NCI-H524 (cell line): ENCODE measurements at regions not wholly inside any gene's neighbourhood (a gene's known extent, or its start where the extent isn't known, plus 50 kb on each side); places are given as distances from the start of the nearest gene placed in this dataset.
"Not testable (repeated sequence)": the region's sequence is repeated elsewhere in the genome, so short reads cannot be mapped to it uniquely, and the experiment has no call there.

ENCODE experiments used
- DNase-seq, 2 experiments: peaks; one replicate each; lab custom pipeline; 2025; lab: John Stamatoyannopoulos, UW

DNA sequence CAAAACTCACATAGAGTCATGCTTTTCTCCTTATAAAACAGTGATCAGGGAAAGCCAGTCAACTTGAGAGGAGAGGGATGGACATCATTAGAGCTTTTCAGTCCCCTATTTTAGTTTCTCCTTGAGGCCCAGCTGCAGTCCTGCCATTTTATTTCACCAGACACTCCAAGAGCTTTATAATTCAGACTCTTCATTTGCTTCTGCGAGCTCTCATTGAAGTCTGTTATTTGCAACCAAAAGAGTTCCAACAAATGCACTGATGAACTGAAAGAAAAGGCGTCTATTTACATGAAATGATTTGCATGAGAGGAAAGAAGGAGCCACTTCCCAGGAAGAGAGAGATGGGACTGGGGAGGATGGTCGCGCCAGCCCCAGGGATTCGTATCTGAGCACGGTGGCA is 86.8 kb downstream of the NDUFA12 start:
- DNase-seq: no peak

- DNase-seq: no peak
Measured at GRCh38 chr12:94909663-94910062, 93.8 kb downstream of the NDUFA12 start.

DNA sequence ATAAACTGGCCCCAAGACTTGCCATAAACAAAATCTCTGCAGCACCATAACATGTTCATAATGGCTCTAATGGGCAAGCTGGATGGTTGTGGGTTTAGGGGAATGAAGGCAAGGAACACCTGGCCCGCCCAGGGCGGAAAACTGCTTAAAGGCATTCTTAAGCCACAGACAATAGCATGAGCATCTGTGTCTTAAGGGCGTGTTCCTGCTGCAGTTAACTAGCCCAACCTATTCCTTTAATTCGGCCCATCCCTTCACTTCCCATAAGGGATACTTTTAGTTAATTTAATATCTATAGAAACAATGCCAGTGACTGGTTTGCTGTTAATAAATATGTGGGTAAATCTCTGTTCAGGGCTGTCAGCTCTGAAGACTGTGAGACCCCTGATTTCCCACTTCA is 97.7 kb downstream of the NDUFA12 start:
- not testable (repeated sequence) for DNase-seq

DNA sequence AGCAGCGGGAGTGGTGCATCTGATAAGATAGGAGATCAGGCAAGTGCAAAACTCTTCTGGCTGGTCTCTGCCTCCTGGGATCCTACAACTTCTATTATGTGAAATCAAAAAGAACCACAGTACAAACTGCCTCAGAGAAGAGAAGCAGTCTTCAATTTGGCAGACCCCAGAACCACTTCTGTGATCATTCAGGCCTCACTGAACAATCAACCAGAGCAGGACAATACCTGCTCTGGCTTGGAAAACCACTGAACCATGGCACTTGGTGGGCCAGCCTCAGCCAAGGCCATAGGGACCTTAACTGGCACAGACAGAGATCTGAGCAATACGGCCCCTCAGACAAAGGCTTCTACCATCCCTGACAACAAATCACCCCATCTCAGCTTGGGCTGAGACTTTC is 103.0 kb downstream of the NDUFA12 start:
- no peak for DNase-seq

DNA sequence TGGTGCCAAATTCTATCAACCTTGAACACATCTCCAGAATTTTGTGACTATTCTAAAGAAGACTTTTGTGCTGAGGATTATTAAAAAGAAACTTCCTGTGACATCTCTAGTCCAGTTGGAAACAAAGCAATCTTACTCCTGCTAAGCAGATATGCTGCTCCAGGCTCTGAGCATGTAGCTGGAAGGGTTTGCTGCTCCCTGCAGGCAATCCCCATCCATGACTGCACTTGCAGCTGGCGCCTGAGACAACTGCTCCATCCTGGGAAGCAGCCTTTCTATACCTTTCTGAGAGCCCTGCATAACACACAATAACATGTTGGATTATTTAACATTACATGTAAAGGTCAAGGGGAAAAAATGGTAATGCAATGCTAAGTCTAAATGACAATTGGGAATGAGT is 105.1 kb downstream of the NDUFA12 start:
- DNase-seq: no peak

- DNase-seq: no peak
Measured at GRCh38 chr12:94892544-94893267, 110.8 kb downstream of the NDUFA12 start.

DNA sequence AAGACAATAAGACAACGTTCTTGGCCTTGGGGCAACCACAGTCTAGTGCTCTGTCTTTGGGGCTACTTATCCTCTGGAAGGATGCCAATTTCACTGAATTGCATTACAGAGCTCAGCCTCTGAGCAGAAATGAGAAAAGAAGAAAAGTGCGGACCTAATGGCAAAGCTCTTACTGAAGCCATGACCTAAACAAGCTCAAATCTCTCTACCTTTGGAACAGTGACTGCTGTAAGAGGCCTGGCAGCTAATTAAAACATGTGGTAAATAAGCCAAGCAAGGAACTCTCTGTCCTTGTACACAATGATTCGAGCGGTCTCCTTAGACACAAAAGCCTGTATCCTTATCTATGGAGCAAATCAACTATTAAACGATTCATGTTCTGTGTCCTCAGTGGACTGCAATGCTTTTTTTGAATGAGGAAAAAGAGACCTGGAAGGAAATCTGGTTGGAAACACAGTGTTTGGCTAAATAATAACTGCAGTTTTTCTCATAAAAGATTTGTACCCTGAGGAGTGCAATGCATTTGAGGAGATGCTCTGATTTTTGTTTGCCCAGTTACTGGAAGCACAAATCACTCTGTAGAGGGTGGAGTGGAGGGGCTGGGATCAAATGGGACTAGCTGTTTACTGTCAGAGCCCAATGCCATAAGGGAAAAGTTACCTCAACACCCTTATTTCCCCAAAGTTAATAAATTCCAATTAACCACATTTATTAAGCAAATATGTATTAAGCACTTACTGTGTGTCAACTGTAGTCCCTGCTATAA is 113.9 kb downstream of the NDUFA12 start:
- no peak for DNase-seq

DNA sequence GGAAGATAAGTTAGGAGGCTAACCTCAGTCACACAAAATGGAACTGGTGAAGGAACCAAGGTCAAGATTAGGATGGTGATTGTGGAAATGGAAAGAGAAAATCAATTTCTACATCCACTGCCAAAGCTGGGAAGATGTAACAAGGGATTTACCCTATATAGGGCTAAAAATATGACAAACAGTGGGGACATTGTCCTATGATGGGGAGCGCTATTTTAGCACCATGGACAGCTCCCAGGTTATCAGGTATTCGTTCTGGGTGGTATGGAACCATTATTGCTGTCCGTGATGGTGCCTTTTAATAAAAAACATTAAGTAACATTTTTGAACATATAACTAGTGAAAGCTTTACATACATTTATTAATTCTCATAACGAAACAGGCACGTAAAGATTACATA is 124.0 kb downstream of the NDUFA12 start:
- no peak for DNase-seq

DNA sequence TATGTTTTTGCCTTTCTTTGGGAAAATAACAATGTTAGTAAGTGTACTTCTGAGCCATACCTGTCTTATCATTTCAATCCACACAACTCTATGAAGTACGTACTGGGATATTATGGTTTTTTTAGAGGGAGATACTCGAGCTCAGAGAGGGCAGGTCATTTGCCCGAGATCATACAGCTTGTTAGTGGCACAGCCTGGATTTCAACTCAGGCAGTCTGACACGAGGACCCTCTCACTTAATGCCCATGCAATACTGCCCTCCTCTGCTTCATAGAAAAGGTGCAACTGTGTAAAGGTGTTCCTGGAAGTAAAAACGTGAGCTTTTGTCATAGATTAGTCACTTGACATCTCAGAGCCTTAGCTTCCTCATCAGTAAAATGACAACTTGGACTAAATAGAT is 128.0 kb downstream of the NDUFA12 start:
- DNase-seq: peak; percentile 27 to 69

DNA sequence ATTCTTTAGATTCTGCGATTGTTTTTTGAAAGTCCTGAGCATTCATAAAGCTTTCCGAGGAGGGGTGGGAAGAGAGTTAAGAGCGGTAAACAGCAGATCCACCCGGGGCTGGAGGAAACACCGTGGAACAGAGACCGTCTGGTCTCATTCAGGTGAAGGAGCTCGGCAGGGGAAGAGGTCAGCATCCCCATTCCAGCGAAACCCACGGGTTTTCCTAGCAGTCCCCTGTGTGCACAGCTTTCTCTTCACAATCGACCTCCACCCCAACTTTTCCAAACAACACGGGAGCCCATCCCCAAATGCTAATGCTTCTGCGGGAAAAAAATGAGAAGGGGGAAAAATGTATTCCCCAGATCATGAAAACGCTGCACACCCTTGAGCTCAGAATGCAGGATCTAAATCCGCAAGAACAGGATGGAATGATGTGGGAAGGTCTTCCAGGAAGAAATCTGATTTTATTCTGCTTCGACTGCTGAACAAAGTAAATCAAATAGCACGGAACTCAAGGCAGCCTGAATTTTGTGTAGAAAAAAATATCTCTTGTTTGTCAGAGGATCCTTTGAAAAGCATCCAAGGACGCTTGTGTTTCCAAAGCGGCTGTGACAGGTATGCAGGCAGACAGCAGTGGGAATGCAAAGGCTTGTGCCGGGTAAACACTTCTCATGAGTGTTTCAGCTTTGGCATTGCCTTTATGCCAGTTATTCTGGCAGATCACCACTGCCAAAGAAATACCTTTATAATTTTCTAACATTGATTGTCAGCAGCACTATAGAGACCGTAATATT is 128.8 kb downstream of the NDUFA12 start:
- DNase-seq: peak in 1 of 2 experiments; percentile 21

- no peak for DNase-seq
Measured at GRCh38 chr12:94873734-94874517, 129.6 kb downstream of the NDUFA12 start.

DNA sequence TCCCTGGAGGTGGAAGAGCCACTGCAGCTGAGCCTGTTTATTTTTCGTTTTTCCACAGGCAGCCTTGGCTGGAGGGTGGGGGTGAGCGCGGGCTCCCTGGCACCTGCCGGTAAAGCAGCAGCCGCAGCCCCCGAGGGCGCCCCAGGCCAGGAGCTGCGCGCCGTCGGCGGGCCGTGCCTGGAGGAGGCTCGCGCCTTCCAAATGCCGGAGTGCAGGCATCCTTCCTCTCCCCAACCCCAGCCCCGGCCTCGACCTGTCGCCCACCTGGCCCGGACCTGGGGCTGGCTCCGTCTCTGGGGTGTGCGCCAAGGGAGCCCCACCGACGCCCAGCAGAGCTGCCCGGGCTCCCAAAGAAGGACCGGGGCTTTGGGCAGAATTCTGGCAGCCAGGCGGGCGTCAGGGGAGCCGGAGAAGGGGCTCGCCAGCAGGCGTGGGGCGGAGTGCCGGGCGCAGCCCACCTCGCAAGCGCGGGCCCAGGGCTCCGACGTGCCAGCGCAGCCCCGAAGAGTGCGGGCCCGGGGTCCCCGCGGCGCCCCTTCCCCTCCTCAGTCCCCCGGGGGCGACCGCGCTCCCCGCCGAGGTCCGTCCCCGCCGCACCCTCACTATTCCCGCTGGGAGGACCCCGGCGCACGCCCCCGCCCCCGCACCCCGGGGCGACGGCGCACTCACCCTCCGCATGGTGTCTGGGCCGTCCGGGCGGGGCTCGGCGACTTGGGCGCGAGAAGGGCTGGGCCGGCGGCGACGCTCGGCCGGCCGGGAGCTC is 130.3 kb downstream of the NDUFA12 start:
- DNase-seq: peak in 1 of 2 experiments; percentile 34

GRCh38 chr12:94872671-94872970 is 130.9 kb downstream of the NDUFA12 start:
- no peak for DNase-seq

- DNase-seq: no peak
Measured at GRCh38 chr12:94872007-94872653, 131.4 kb downstream of the NDUFA12 start.

GRCh38 chr12:94870511-94870910 is 133.0 kb downstream of the NDUFA12 start:
- no peak for DNase-seq

DNA sequence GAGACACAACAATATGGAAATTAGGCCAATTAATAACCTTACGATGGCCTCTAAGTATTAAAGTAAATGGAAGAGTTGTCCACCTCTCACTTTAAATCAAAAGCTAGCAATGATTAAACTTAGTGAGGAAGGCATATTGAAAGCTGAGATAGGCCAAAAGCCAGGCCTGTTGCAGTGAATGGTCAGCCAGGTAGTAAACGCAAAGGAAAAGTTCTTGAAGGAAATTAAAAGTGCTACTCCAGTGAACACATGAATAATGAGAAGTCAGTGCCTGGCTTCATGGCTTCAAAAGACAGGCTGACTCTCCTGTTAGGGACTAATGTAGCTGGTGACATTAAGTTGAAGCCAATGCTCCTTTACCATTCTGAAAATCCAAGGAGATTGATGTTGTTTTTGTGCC is 135.3 kb downstream of the NDUFA12 start:
- DNase-seq: no peak

- DNase-seq: no peak
Measured at GRCh38 chr12:94867066-94867855, 136.2 kb downstream of the NDUFA12 start.

GRCh38 chr12:94864987-94865386 is 138.5 kb downstream of the NDUFA12 start:
- no peak for DNase-seq

DNA sequence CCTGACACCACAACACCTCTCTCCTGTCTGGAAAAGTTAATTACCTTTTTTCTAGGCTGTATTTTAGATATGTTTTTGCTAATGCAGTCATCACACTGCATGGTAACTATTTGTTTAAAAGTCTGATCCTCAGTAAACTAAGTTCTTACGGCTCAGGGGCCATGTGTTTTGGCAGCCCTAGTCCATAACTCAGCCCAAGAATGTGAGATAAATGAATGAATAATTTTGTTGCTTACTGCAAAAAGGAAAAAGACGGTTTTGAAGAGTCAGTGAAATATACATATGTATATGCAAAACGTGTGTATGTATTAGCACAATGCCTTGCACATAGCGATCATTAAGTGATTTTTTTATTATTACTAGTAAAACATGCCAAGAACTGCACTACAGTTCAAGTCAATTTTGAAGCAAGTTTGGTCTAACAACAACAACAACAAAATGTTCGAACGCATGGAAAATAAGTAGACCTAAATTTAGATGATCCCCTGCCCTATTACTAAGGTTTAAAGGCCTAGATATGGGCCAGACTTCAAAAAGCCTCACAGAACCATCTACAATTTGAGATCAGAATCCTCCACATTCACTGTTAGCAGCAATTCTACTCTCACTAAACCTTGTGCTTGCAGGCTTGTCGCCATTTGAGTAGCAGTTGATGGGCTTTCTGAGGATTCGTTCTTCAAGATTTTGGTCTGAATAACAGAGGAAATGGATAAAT is 140.0 kb downstream of the NDUFA12 start:
- no peak for DNase-seq
